ENCODE measurements at regions not wholly inside any gene's neighbourhood (a gene's known extent, or its start where the extent isn't known, plus 50 kb on each side); places are given as distances from the start of the nearest gene placed in this dataset.
"Not testable (repeated sequence)": the region's sequence is repeated elsewhere in the genome, so short reads cannot be mapped to it uniquely, and the experiment has no call there.

GRCh38 chr15:32315079-32315939, 87.8 kb downstream of the GOLGA8K start:
- not testable (repeated sequence) for TF ChIP-seq POLR2A, CTCF, EP300 (IDR thresholded peaks at IDR 0.05)
